B cell (primary cell): ENCODE measurements at regions not wholly inside any gene's neighbourhood (a gene's known extent, or its start where the extent isn't known, plus 50 kb on each side); places are given as distances from the start of the nearest gene placed in this dataset.

ENCODE experiments used
- ATAC-seq: fragments of 200-7000 bp; cut with Tn5 transposase; one replicate; pipeline ENCODE4 v1.10.0; 2021; ENCODE audit warnings: low read depth, mild to moderate bottlenecking, moderate number of reproducible peaks, moderate library complexity
- CTCF ChIA-PET: fragments of 350-600 bp; sonication (Branson Sonifier 250); formaldehyde crosslinking; loops from one replicate; lab custom pipeline; 2021; ENCODE audit warnings: antibody characterized with exemption, inconsistent platforms; lab: Charles Lee
- POLR2A ChIA-PET: fragments of 350-600 bp; sonication (Branson Sonifier 250); formaldehyde crosslinking; loops from one replicate; lab custom pipeline; 2021; ENCODE audit warnings: antibody characterized with exemption; lab: Charles Lee
- DNase-seq: peaks from one replicate; pipeline ENCODE4 v3.0.0; 2013
- H2AFZ ChIP-seq: 2 replicates; pipeline ENCODE4 v1.6.1; 2012; ENCODE audit warnings: mild to moderate bottlenecking, low read depth, low read length; ENCODE audit not compliant: insufficient read depth, poor library complexity, severe bottlenecking
- H3K27ac ChIP-seq, 2 donors: 1 replicate in 1 of 2; 2 replicates in 1 of 2; pipeline ENCODE4 v1.5.1; 2012 to 2013; ENCODE audit warnings: low read length in 2 of 2, mild to moderate bottlenecking in 2 of 2, moderate library complexity in 1 of 2
- H3K27me3 ChIP-seq, 4 experiments: fragments of 200-600 bp in 1 of 4; sonication (generic) in 1 of 4; replicated peaks in 1 of 4; 1 replicate in 2 of 4; 2 replicates in 2 of 4; pipeline versions ENCODE4 v1.6.1 to v1.7.0; 2013 to 2016; ENCODE audit warnings: low read length in 3 of 4, mild to moderate bottlenecking in 2 of 4, mixed read lengths in 1 of 4, moderate library complexity in 1 of 4; ENCODE audit not compliant: insufficient read depth in 4 of 4, control insufficient read depth in 3 of 4; ENCODE audit errors: control extremely low read depth in 1 of 4
- H3K36me3 ChIP-seq, 2 experiments: replicated peaks in 1 of 2; 1 replicate in 1 of 2; 2 replicates in 1 of 2; pipeline versions ENCODE4 v1.6.1 to v1.7.1; 2013; ENCODE audit warnings: low read length in 1 of 2; ENCODE audit not compliant: insufficient read depth in 2 of 2, control insufficient read depth in 1 of 2; ENCODE audit errors: control extremely low read depth in 1 of 2, extremely low read depth in 1 of 2
- H3K4me1 ChIP-seq, 2 donors: fragments of 200-600 bp in 1 of 2; sonication (generic) in 1 of 2; 1 replicate in 1 of 2; 2 replicates in 1 of 2; pipeline versions ENCODE4 v1.5.1 to v1.6.1; 2013 to 2017; ENCODE audit warnings: low read length in 2 of 2; ENCODE audit not compliant: control insufficient read depth in 2 of 2, insufficient read depth in 2 of 2
- H3K4me2 ChIP-seq: replicated peaks from 2 replicates; pipeline ENCODE3; 2012; ENCODE audit warnings: mild to moderate bottlenecking, low read depth, low read length; ENCODE audit not compliant: poor library complexity, severe bottlenecking
- H3K4me3 ChIP-seq, 5 experiments: fragments of 200-600 bp in 1 of 5; sonication (generic) in 1 of 5; 1 replicate in 3 of 5; 2 replicates in 2 of 5; pipeline versions ENCODE4 v1.5.1 to v1.7.0; 2011 to 2016; ENCODE audit warnings: low read length in 4 of 5, mild to moderate bottlenecking in 4 of 5, low read depth in 2 of 5, control low read depth in 1 of 5, moderate library complexity in 1 of 5; ENCODE audit not compliant: insufficient read depth in 1 of 5; ENCODE audit errors: control extremely low read depth in 1 of 5, extremely low read depth in 1 of 5
- H3K79me2 ChIP-seq: fragments of 200-600 bp; sonication (generic); one replicate; pipeline ENCODE4 v1.6.0; 2016; ENCODE audit warnings: low read length; ENCODE audit not compliant: control insufficient read depth, insufficient read depth
- H3K9ac ChIP-seq: fragments of 200-600 bp; sonication (generic); 2 replicates; pipeline ENCODE4 v1.6.1; 2017; ENCODE audit warnings: mild to moderate bottlenecking, low read length, moderate library complexity
- H3K9me3 ChIP-seq, 3 donors: one replicate each; pipeline versions ENCODE4 v1.6.1 to v1.7.1; 2013; ENCODE audit warnings: low read length in 2 of 3; ENCODE audit not compliant: control insufficient read depth in 2 of 3, insufficient read depth in 1 of 3; ENCODE audit errors: control extremely low read depth in 1 of 3
- H4K20me1 ChIP-seq: 2 replicates; pipeline ENCODE4 v1.6.0; 2012; ENCODE audit warnings: mild to moderate bottlenecking, low read length; ENCODE audit not compliant: insufficient read depth, control insufficient read depth, poor library complexity, severe bottlenecking
- H3K27ac Mint-ChIP-seq: one replicate; pipeline ENCODE4 v1.8.0; 2021; ENCODE audit warnings: mixed read lengths
- H3K27me3 Mint-ChIP-seq: one replicate; pipeline ENCODE4 v1.8.0; 2021; ENCODE audit warnings: mixed read lengths
- H3K4me1 Mint-ChIP-seq: one replicate; pipeline ENCODE4 v1.8.0; 2021; ENCODE audit warnings: mixed read lengths
- H3K4me3 Mint-ChIP-seq: one replicate; pipeline ENCODE4 v1.8.0; 2021; ENCODE audit warnings: mixed read lengths
- H3K9me3 Mint-ChIP-seq: one replicate; pipeline ENCODE4 v1.8.0; 2022; ENCODE audit warnings: mixed read lengths; ENCODE audit not compliant: insufficient read depth
- EZH2 ChIP-seq: IDR thresholded peaks from 2 replicates; pipeline ENCODE4 v1.6.1; 2012; ENCODE audit warnings: borderline replicate concordance, low read depth, mild to moderate bottlenecking, moderate library complexity, low read length; ENCODE audit not compliant: insufficient read depth, poor library complexity, severe bottlenecking
- WGBS: methylation state at CpG from one replicate; pipeline ENCODE4 v1.1.5; 2013; ENCODE audit warnings: missing lambda C conversion rate; ENCODE audit not compliant: insufficient coverage; 5-methylcytosine and 5-hydroxymethylcytosine counted together
- intact Hi-C: fragments of 100-400 bp; cut with micrococcal nuclease; formaldehyde crosslinking; loops from one replicate; pipeline ENCODE4 v1.10.0; 2022
- TF ChIP-seq, protein P1 (sequence below): fragments of 200-600 bp; IDR thresholded peaks from one replicate; pipeline ENCODE4 v1.8.0; 2022; ENCODE audit warnings: antibody characterized with exemption, mild to moderate bottlenecking

DNA sequence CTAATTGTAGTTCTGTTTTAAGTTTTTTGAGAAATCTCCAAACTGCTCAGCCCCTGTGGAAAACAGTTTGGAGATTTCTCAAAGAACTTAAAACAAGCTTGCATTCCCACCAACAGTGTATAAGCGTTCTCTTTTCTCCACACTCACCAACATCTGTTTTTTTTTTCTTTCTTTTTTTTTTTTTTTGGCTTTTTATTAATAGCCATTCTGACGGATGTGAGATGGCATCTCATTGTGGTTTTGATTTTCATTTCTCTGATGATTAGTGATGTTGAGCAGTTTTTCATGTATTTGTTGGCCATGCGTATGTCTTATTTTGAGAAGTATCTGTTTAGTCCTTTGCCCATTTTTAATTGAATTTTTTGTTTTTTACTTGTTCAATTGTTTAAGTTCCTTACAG lies 73.1 kb upstream of the COL8A1 start:
- Histone ChIP-seq H3K9ac (no peak overlapping the region), H3K4me2 (no peak overlapping the region), H3K9me3 (no peaks in the 10 kb centered on the region), H4K20me1 (no peaks in the 10 kb centered on the region), H3K27me3 (no peaks in the 10 kb centered on the region), H3K4me1 (no peaks in the 10 kb centered on the region), H3K36me3 (no peaks in the 10 kb centered on the region), H3K27ac (no peak overlapping the region), H3K4me3 (no peak overlapping the region), H3K79me2 (no peaks in the 10 kb centered on the region), H2AFZ (no peak overlapping the region)
- H3K27ac Mint-ChIP-seq: no peak overlapping the region
- no peak for ATAC-seq
- WGBS: no CpG with 5 or more reads among the region's 3 CpGs
- H3K4me3 Mint-ChIP-seq: no peak overlapping the region
- peaks cover 3% of the 10 kb centered on the region for H3K9me3 Mint-ChIP-seq
- ChIA-PET POLR2A (no interaction called here), CTCF (no interaction called here)
- intact Hi-C loops: no loop called here
- no peaks in the 10 kb centered on the region for H3K27me3 Mint-ChIP-seq
- TF ChIP-seq, protein P1, sequence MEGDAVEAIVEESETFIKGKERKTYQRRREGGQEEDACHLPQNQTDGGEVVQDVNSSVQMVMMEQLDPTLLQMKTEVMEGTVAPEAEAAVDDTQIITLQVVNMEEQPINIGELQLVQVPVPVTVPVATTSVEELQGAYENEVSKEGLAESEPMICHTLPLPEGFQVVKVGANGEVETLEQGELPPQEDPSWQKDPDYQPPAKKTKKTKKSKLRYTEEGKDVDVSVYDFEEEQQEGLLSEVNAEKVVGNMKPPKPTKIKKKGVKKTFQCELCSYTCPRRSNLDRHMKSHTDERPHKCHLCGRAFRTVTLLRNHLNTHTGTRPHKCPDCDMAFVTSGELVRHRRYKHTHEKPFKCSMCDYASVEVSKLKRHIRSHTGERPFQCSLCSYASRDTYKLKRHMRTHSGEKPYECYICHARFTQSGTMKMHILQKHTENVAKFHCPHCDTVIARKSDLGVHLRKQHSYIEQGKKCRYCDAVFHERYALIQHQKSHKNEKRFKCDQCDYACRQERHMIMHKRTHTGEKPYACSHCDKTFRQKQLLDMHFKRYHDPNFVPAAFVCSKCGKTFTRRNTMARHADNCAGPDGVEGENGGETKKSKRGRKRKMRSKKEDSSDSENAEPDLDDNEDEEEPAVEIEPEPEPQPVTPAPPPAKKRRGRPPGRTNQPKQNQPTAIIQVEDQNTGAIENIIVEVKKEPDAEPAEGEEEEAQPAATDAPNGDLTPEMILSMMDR: no peak
- no peak for TF ChIP-seq EZH2
- H3K4me1 Mint-ChIP-seq: no peaks in the 10 kb centered on the region
- DNase-seq: no peak

DNA sequence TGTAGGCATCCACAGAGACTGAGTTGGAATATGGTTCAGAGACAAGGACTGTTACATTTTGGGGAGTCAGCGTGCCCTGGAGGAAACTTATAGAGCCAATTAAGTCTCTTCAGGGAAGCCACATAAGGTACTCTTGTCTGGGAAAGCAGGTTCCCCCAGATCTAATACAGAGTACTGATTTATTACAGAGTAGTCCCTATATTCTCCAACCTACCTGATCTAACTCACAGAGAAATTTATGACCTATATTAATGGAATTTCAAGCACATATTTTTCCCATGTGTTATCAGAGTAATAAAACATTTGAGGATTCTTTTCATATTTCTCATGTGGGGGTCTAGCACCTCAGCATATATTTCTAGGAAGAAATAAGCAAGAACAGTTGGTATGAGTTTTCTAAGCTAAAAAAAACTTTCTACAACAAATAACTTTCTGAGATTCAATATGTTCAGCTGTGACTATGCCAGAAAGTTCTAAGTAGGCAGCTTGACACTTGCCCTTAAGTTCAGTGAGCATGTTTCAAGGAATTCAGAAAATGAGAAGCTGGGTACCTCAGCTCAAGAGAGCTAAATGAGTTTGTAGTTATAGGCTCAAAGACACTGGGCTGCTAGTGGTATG lies 75.3 kb upstream of the COL8A1 start:
- intact Hi-C loops: no loop called here
- Mint-ChIP-seq H3K9me3 (peaks cover 3% of the 10 kb centered on the region), H3K4me3 (no peak overlapping the region), H3K27ac (no peak overlapping the region), H3K27me3 (no peaks in the 10 kb centered on the region), H3K4me1 (no peaks in the 10 kb centered on the region)
- no peak overlapping the region for H3K4me3 ChIP-seq
- WGBS: no CpG with 5 or more reads among the region's 1 CpG
- ChIA-PET CTCF (no interaction called here), POLR2A (no interaction called here)
- H3K27me3 ChIP-seq: no peaks in the 10 kb centered on the region
- no peak overlapping the region for H3K27ac ChIP-seq
- ATAC-seq (no peak), DNase-seq (no peak)
- H3K4me1 ChIP-seq: no peaks in the 10 kb centered on the region
- TF ChIP-seq, protein P1: no peak
- no peak for TF ChIP-seq EZH2
- H3K9me3 ChIP-seq: no peaks in the 10 kb centered on the region
- no peak overlapping the region for H3K4me2 ChIP-seq
- no peak overlapping the region for H3K9ac ChIP-seq
- H3K36me3 ChIP-seq: no peaks in the 10 kb centered on the region
- H3K79me2 ChIP-seq: no peaks in the 10 kb centered on the region
- no peaks in the 10 kb centered on the region for H4K20me1 ChIP-seq
- no peak overlapping the region for H2AFZ ChIP-seq
